ENCODE measurements at regions not wholly inside any gene's neighbourhood (a gene's known extent, or its start where the extent isn't known, plus 50 kb on each side); places are given as distances from the start of the nearest gene placed in this dataset.

- TF ChIP-seq, protein P1, sequence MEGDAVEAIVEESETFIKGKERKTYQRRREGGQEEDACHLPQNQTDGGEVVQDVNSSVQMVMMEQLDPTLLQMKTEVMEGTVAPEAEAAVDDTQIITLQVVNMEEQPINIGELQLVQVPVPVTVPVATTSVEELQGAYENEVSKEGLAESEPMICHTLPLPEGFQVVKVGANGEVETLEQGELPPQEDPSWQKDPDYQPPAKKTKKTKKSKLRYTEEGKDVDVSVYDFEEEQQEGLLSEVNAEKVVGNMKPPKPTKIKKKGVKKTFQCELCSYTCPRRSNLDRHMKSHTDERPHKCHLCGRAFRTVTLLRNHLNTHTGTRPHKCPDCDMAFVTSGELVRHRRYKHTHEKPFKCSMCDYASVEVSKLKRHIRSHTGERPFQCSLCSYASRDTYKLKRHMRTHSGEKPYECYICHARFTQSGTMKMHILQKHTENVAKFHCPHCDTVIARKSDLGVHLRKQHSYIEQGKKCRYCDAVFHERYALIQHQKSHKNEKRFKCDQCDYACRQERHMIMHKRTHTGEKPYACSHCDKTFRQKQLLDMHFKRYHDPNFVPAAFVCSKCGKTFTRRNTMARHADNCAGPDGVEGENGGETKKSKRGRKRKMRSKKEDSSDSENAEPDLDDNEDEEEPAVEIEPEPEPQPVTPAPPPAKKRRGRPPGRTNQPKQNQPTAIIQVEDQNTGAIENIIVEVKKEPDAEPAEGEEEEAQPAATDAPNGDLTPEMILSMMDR (IDR thresholded peaks at IDR 0.05), result no peak
Observed at GRCh38 chr1:232505884-232506283, 124.0 kb downstream of the SIPA1L2 start.

- TF ChIP-seq, protein P1 (IDR thresholded peaks at IDR 0.05), result no peak
Observed at GRCh38 chr1:232504651-232505050, 125.3 kb downstream of the SIPA1L2 start.

- TF ChIP-seq, protein P1 (IDR thresholded peaks at IDR 0.05), result no peak
Observed at GRCh38 chr1:232503497-232503896, 126.4 kb downstream of the SIPA1L2 start.

- TF ChIP-seq, protein P1 (IDR thresholded peaks at IDR 0.05), result no peak
Observed at GRCh38 chr1:232501854-232502253, 128.1 kb downstream of the SIPA1L2 start.

GRCh38 chr1:232499188-232499587 lies 130.7 kb downstream of the SIPA1L2 start:
- TF ChIP-seq, protein P1 (IDR thresholded peaks at IDR 0.05), result no peak

DNA sequence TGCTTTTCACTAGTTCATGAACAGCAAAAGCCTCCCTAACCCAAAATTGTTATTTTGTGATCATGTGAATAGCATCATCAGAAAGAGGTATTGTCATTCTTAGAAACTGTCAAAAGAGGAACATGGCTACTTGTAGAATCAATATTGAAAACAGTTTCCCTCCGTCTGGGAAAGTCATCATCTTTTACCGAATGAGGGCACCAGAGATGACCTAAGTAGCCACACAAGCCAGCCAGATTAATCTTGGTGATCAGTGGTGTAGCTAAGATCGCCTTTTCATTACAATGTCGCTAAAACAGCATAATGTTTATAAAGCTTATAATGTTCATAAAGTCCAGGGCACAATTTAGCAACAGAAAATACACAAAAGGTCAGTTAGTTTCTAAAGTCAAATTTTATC lies 136.1 kb downstream of the SIPA1L2 start:
- TF ChIP-seq, protein P1 (IDR thresholded peaks at IDR 0.05), result no peak

DNA sequence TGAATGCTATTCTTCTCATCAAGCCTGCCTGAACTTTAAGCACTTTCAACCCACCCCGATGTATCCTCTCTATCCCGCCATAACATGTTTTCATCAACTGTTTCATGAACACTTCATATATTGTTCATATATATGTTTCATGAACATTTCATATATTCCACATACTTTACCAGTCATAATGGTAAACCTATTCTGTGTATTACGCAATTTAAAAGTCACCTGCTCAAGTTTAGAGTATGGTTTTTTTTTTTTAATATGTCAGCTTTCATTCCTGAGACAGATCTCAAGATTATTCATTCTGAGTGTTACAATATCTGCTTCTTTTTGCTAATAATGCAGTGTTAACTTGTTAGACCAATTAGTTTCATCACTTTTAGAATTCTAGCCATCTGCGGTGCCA lies 140.7 kb downstream of the SIPA1L2 start:
- TF ChIP-seq, protein P1 (IDR thresholded peaks at IDR 0.05), result no peak

- TF ChIP-seq, protein P1 (IDR thresholded peaks at IDR 0.05), result no peak
Observed at GRCh38 chr1:232487236-232487635, 142.7 kb downstream of the SIPA1L2 start.

All from LNCAP (cell line).